ENCODE measurements at regions not wholly inside any gene's neighbourhood (a gene's known extent, or its start where the extent isn't known, plus 50 kb on each side); places are given as distances from the start of the nearest gene placed in this dataset.

- no peaks in the 10 kb centered on the region for H3K27me3 ChIP-seq
- H3K27ac ChIP-seq = no peak overlapping the region
- DNase-seq (ENCODE audit: low spot score in 2 of 2) = no peak
- no peak for TF ChIP-seq CTCF (IDR thresholded peaks at IDR 0.05)
- no peak for TF ChIP-seq POLR2A (IDR thresholded peaks at IDR 0.05)
- no peak for TF ChIP-seq POLR2AphosphoS5 (IDR thresholded peaks at IDR 0.05)
- H3K9me3 ChIP-seq = no peaks in the 10 kb centered on the region
- no peak overlapping the region for H3K4me3 ChIP-seq
- intact Hi-C loops (cut with DNase I; ENCODE audit: low total_unique reads) = no loop called here
- H3K36me3 ChIP-seq = no peaks in the 10 kb centered on the region
- H3K4me1 ChIP-seq = no peaks in the 10 kb centered on the region
Observed at GRCh38 chr5:31119938-31120641, 73.4 kb upstream of the CDH6 start.

- DNase-seq (ENCODE audit: low spot score in 2 of 2) = no peak
- Histone ChIP-seq H3K4me1 (no peaks in the 10 kb centered on the region), H3K27ac (no peak overlapping the region), H3K27me3 (no peaks in the 10 kb centered on the region), H3K36me3 (no peaks in the 10 kb centered on the region), H3K4me3 (no peak overlapping the region), H3K9me3 (no peaks in the 10 kb centered on the region)
- intact Hi-C loops (cut with DNase I; ENCODE audit: low total_unique reads) = no loop called here
- no peak for TF ChIP-seq POLR2A (IDR thresholded peaks at IDR 0.05)
Observed at GRCh38 chr5:31116466-31117031, 76.9 kb upstream of the CDH6 start.

- H3K4me3 ChIP-seq = no peak overlapping the region
- TF ChIP-seq POLR2AphosphoS5 (IDR thresholded peaks at IDR 0.05) (no peak), POLR2A (IDR thresholded peaks at IDR 0.05) (no peak)
- no peak for DNase-seq (ENCODE audit: low spot score in 2 of 2)
- H3K9me3 ChIP-seq = no peaks in the 10 kb centered on the region
- no peak overlapping the region for H3K27ac ChIP-seq
- H3K4me1 ChIP-seq = no peaks in the 10 kb centered on the region
- intact Hi-C loops (cut with DNase I; ENCODE audit: low total_unique reads) = no loop called here
- H3K36me3 ChIP-seq = no peaks in the 10 kb centered on the region
- no peaks in the 10 kb centered on the region for H3K27me3 ChIP-seq
Observed at GRCh38 chr5:31114817-31115216, 78.7 kb upstream of the CDH6 start.

GRCh38 chr5:31113666-31114350 lies 79.7 kb upstream of the CDH6 start:
- H3K4me1 ChIP-seq = no peaks in the 10 kb centered on the region
- no peak overlapping the region for H3K4me3 ChIP-seq
- H3K27ac ChIP-seq = no peak overlapping the region
- DNase-seq (ENCODE audit: low spot score in 2 of 2) = no peak
- no peaks in the 10 kb centered on the region for H3K9me3 ChIP-seq
- H3K36me3 ChIP-seq = no peaks in the 10 kb centered on the region
- H3K27me3 ChIP-seq = no peaks in the 10 kb centered on the region
- TF ChIP-seq CTCF (IDR thresholded peaks at IDR 0.05) = no peak
- no peak for TF ChIP-seq POLR2A (IDR thresholded peaks at IDR 0.05)
- no peak for TF ChIP-seq POLR2AphosphoS5 (IDR thresholded peaks at IDR 0.05)
- intact Hi-C loops (cut with DNase I; ENCODE audit: low total_unique reads) = no loop called here

GRCh38 chr5:31113101-31113500 lies 80.4 kb upstream of the CDH6 start:
- Histone ChIP-seq H3K9me3 (no peaks in the 10 kb centered on the region), H3K27ac (no peak overlapping the region), H3K4me3 (no peak overlapping the region), H3K4me1 (no peaks in the 10 kb centered on the region), H3K27me3 (no peaks in the 10 kb centered on the region), H3K36me3 (no peaks in the 10 kb centered on the region)
- no peak for DNase-seq (ENCODE audit: low spot score in 2 of 2)
- intact Hi-C loops (cut with DNase I; ENCODE audit: low total_unique reads) = no loop called here
- no peak for TF ChIP-seq POLR2AphosphoS5 (IDR thresholded peaks at IDR 0.05)

GRCh38 chr5:31107091-31107518 lies 86.4 kb upstream of the CDH6 start:
- intact Hi-C loops (cut with DNase I; ENCODE audit: low total_unique reads) = no loop called here
- no peaks in the 10 kb centered on the region for H3K9me3 ChIP-seq
- H3K27ac ChIP-seq = no peak overlapping the region
- no peaks in the 10 kb centered on the region for H3K4me1 ChIP-seq
- no peaks in the 10 kb centered on the region for H3K36me3 ChIP-seq
- DNase-seq (ENCODE audit: low spot score in 2 of 2) = no peak
- H3K4me3 ChIP-seq = no peak overlapping the region
- no peaks in the 10 kb centered on the region for H3K27me3 ChIP-seq
- TF ChIP-seq POLR2AphosphoS5 (IDR thresholded peaks at IDR 0.05) (no peak), POLR2A (IDR thresholded peaks at IDR 0.05) (no peak), CTCF (IDR thresholded peaks at IDR 0.05) (no peak)
